ENCODE measurements at regions not wholly inside any gene's neighbourhood (a gene's known extent, or its start where the extent isn't known, plus 50 kb on each side); places are given as distances from the start of the nearest gene placed in this dataset.

- Mint-ChIP-seq H3K27me3 (peaks cover 5% of the 10 kb centered on the region), H3K4me3 (no peak overlapping the region), H3K4me1 (no peaks in the 10 kb centered on the region), H3K27ac (no peak overlapping the region), H3K9me3 (ENCODE audit: insufficient read depth) (no peaks in the 10 kb centered on the region)
- no peak for DNase-seq
- intact Hi-C loops (cut with micrococcal nuclease) = no loop called here
- no peak for ATAC-seq (ENCODE audit: low read depth)
- WGBS (ENCODE audit: insufficient coverage) = 36% methylated on average over 3 of the region's 4 CpGs
- Histone ChIP-seq H3K4me2 (replicated peaks; ENCODE audit: low read depth, low read length, poor library complexity, severe bottlenecking) (no peak overlapping the region), H2AFZ (ENCODE audit: insufficient read depth, low read depth, low read length, poor library complexity, severe bottlenecking) (peak overlapping the region; percentile 10), H4K20me1 (ENCODE audit: control insufficient read depth, insufficient read depth, low read length, poor library complexity, severe bottlenecking) (no peaks in the 10 kb centered on the region), H3K27ac (ENCODE audit: low read length in 2 of 2) (no peak overlapping the region), H3K36me3 (replicated peaks in 1 of 2; ENCODE audit: control extremely low read depth in 1 of 2, control insufficient read depth in 1 of 2, extremely low read depth in 1 of 2, insufficient read depth in 2 of 2, low read length in 1 of 2) (no peaks in the 10 kb centered on the region), H3K4me1 (ENCODE audit: control insufficient read depth in 2 of 2, insufficient read depth in 2 of 2, low read length in 2 of 2) (no peaks in the 10 kb centered on the region), H3K79me2 (ENCODE audit: control insufficient read depth, insufficient read depth, low read length) (no peaks in the 10 kb centered on the region), H3K9me3 (ENCODE audit: control extremely low read depth in 1 of 3, control insufficient read depth in 2 of 3, insufficient read depth in 1 of 3, low read length in 2 of 3) (no peaks in the 10 kb centered on the region), H3K9ac (ENCODE audit: low read length) (no peak overlapping the region), H3K4me3 (ENCODE audit: control extremely low read depth in 1 of 5, extremely low read depth in 1 of 5, insufficient read depth in 1 of 5, low read depth in 2 of 5, low read length in 4 of 5) (no peak overlapping the region), H3K27me3 (replicated peaks in 1 of 4; ENCODE audit: control extremely low read depth in 1 of 4, control insufficient read depth in 3 of 4, insufficient read depth in 4 of 4, low read length in 3 of 4) (no peaks in the 10 kb centered on the region)
- ChIA-PET POLR2A (no interaction called here), CTCF (no interaction called here)
- TF ChIP-seq, protein P1, sequence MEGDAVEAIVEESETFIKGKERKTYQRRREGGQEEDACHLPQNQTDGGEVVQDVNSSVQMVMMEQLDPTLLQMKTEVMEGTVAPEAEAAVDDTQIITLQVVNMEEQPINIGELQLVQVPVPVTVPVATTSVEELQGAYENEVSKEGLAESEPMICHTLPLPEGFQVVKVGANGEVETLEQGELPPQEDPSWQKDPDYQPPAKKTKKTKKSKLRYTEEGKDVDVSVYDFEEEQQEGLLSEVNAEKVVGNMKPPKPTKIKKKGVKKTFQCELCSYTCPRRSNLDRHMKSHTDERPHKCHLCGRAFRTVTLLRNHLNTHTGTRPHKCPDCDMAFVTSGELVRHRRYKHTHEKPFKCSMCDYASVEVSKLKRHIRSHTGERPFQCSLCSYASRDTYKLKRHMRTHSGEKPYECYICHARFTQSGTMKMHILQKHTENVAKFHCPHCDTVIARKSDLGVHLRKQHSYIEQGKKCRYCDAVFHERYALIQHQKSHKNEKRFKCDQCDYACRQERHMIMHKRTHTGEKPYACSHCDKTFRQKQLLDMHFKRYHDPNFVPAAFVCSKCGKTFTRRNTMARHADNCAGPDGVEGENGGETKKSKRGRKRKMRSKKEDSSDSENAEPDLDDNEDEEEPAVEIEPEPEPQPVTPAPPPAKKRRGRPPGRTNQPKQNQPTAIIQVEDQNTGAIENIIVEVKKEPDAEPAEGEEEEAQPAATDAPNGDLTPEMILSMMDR (IDR thresholded peaks at IDR 0.05) = no peak
- no peak for TF ChIP-seq EZH2 (IDR thresholded peaks at IDR 0.05; ENCODE audit: borderline replicate concordance, insufficient read depth, low read depth, low read length, poor library complexity, severe bottlenecking)
Observed at GRCh38 chr4:155582971-155583437, 83.6 kb upstream of the GUCY1A1 start.

GRCh38 chr4:155582041-155582440, 84.6 kb upstream of the GUCY1A1 start:
- Histone ChIP-seq H3K9me3 (ENCODE audit: control extremely low read depth in 1 of 3, control insufficient read depth in 2 of 3, insufficient read depth in 1 of 3, low read length in 2 of 3) (no peaks in the 10 kb centered on the region), H3K79me2 (ENCODE audit: control insufficient read depth, insufficient read depth, low read length) (no peaks in the 10 kb centered on the region), H3K27ac (ENCODE audit: low read length in 2 of 2) (no peak overlapping the region), H3K4me2 (replicated peaks; ENCODE audit: low read depth, low read length, poor library complexity, severe bottlenecking) (no peak overlapping the region), H2AFZ (ENCODE audit: insufficient read depth, low read depth, low read length, poor library complexity, severe bottlenecking) (no peak overlapping the region), H3K36me3 (replicated peaks in 1 of 2; ENCODE audit: control extremely low read depth in 1 of 2, control insufficient read depth in 1 of 2, extremely low read depth in 1 of 2, insufficient read depth in 2 of 2, low read length in 1 of 2) (no peaks in the 10 kb centered on the region), H3K4me3 (ENCODE audit: control extremely low read depth in 1 of 5, extremely low read depth in 1 of 5, insufficient read depth in 1 of 5, low read depth in 2 of 5, low read length in 4 of 5) (no peak overlapping the region), H4K20me1 (ENCODE audit: control insufficient read depth, insufficient read depth, low read length, poor library complexity, severe bottlenecking) (no peaks in the 10 kb centered on the region), H3K9ac (ENCODE audit: low read length) (no peak overlapping the region), H3K4me1 (ENCODE audit: control insufficient read depth in 2 of 2, insufficient read depth in 2 of 2, low read length in 2 of 2) (no peaks in the 10 kb centered on the region), H3K27me3 (replicated peaks in 1 of 4; ENCODE audit: control extremely low read depth in 1 of 4, control insufficient read depth in 3 of 4, insufficient read depth in 4 of 4, low read length in 3 of 4) (no peaks in the 10 kb centered on the region)
- POLR2A ChIA-PET = no interaction called here
- intact Hi-C loops (cut with micrococcal nuclease) = no loop called here
- DNase-seq (no peak), ATAC-seq (ENCODE audit: low read depth) (no peak)
- Mint-ChIP-seq H3K27me3 (peaks cover 5% of the 10 kb centered on the region), H3K4me3 (no peak overlapping the region), H3K9me3 (ENCODE audit: insufficient read depth) (no peaks in the 10 kb centered on the region), H3K4me1 (no peaks in the 10 kb centered on the region), H3K27ac (no peak overlapping the region)
- WGBS (ENCODE audit: insufficient coverage) = no CpG with 5 or more reads among the region's 1 CpG
- no peak for TF ChIP-seq EZH2 (IDR thresholded peaks at IDR 0.05; ENCODE audit: borderline replicate concordance, insufficient read depth, low read depth, low read length, poor library complexity, severe bottlenecking)
- CTCF ChIA-PET = no interaction called here
